ENCODE measurements at regions not wholly inside any gene's neighbourhood (a gene's known extent, or its start where the extent isn't known, plus 50 kb on each side); places are given as distances from the start of the nearest gene placed in this dataset.

GRCh38 chr2:19029655-19030054 lies 328.8 kb downstream of the OSR1 start:
- TF ChIP-seq EZH2 (IDR thresholded peaks at IDR 0.05; ENCODE audit: borderline replicate concordance, low read depth, low read length, severe bottlenecking) (no peak), CTCF (IDR thresholded peaks at IDR 0.05; ENCODE audit: borderline replicate concordance, extremely low read depth, low read length, poor library complexity, severe bottlenecking) (no peak)
